GM23338 (cell line): ENCODE measurements at regions not wholly inside any gene's neighbourhood (a gene's known extent, or its start where the extent isn't known, plus 50 kb on each side); places are given as distances from the start of the nearest gene placed in this dataset.

Experiments used
- ATAC-seq: fragments of 200-7000 bp; cut with Tn5 transposase; 3 replicates; pipeline ENCODE4 v1.9.1; 2020
- DNase-seq: peaks from one replicate; pipeline ENCODE4 v3.0.0-alpha.2; 2015; ENCODE audit warnings: low spot score
- H2AFZ ChIP-seq: fragments of 200-600 bp; sonication (generic); 2 replicates; pipeline ENCODE4 v1.8.0; 2016; ENCODE audit warnings: antibody characterized with exemption, mild to moderate bottlenecking, moderate library complexity
- H3F3A ChIP-seq: fragments of 200-600 bp; sonication (generic); replicated peaks from 2 replicates; pipeline ENCODE4 v1.8.0; 2017; ENCODE audit warnings: antibody characterized with exemption, mixed run types, low read depth
- H3K27ac ChIP-seq: fragments of 200-600 bp; sonication (generic); 2 replicates; pipeline ENCODE4 v1.6.1; 2016; ENCODE audit warnings: low read depth
- H3K27me3 ChIP-seq: fragments of 200-600 bp; sonication (generic); 2 replicates; pipeline ENCODE4 v1.8.0; 2016; ENCODE audit warnings: mild to moderate bottlenecking, mixed run types, moderate library complexity; ENCODE audit not compliant: insufficient read depth
- H3K36me3 ChIP-seq: fragments of 200-600 bp; sonication (generic); 2 replicates; pipeline ENCODE4 v1.8.0; 2016; ENCODE audit warnings: mild to moderate bottlenecking; ENCODE audit not compliant: insufficient read depth
- H3K4me1 ChIP-seq: fragments of 200-600 bp; sonication (generic); 2 replicates; pipeline ENCODE4 v1.8.0; 2016; ENCODE audit warnings: mild to moderate bottlenecking, moderate library complexity; ENCODE audit not compliant: insufficient read depth
- H3K4me2 ChIP-seq: fragments of 200-600 bp; sonication (generic); 2 replicates; pipeline ENCODE4 v1.7.1; 2017; ENCODE audit warnings: mixed run types
- H3K4me3 ChIP-seq: fragments of 200-600 bp; sonication (generic); 2 replicates; pipeline ENCODE4 v1.6.1; 2016; ENCODE audit warnings: mixed run types
- H3K79me2 ChIP-seq: fragments of 200-600 bp; sonication (generic); replicated peaks from 2 replicates; pipeline ENCODE4 v1.8.0; 2017; ENCODE audit warnings: mild to moderate bottlenecking; ENCODE audit not compliant: insufficient read depth
- H3K9me2 ChIP-seq: fragments of 200-600 bp; sonication (generic); 2 replicates; pipeline ENCODE4 v1.8.0; 2017; ENCODE audit not compliant: insufficient read depth
- H4K20me1 ChIP-seq: fragments of 200-600 bp; sonication (generic); replicated peaks from 2 replicates; pipeline ENCODE4 v1.8.0; 2017; ENCODE audit warnings: mild to moderate bottlenecking; ENCODE audit not compliant: insufficient read depth
- H3K27ac Mint-ChIP-seq: 2 replicates; pipeline ENCODE4 v1.8.0; 2020; ENCODE audit warnings: inconsistent platforms, mild to moderate bottlenecking, moderate library complexity, mixed read lengths
- H3K27me3 Mint-ChIP-seq: 3 replicates; pipeline ENCODE4 v1.8.0; 2022; ENCODE audit warnings: low read depth, mild to moderate bottlenecking, moderate library complexity, mixed read lengths, inconsistent platforms; ENCODE audit not compliant: insufficient read depth, poor library complexity
- H3K36me3 Mint-ChIP-seq: 3 replicates; pipeline ENCODE4 v1.8.0; 2021; ENCODE audit warnings: low read depth, mild to moderate bottlenecking, inconsistent platforms, moderate library complexity, mixed read lengths
- H3K4me1 Mint-ChIP-seq: 3 replicates; pipeline ENCODE4 v1.8.0; 2020; ENCODE audit warnings: mild to moderate bottlenecking, inconsistent platforms, mixed read lengths
- H3K4me3 Mint-ChIP-seq: 3 replicates; pipeline ENCODE4 v1.8.0; 2021; ENCODE audit warnings: moderate library complexity, mild to moderate bottlenecking, inconsistent platforms, mixed read lengths
- H3K9me3 Mint-ChIP-seq: 3 replicates; pipeline ENCODE4 v1.8.0; 2020; ENCODE audit warnings: moderate library complexity, mild to moderate bottlenecking, inconsistent platforms, mixed read lengths
- CREB1 ChIP-seq: fragments of 250-450 bp; sonication (Bioruptor Pico); IDR thresholded peaks from 2 replicates; pipeline ENCODE4 v1.5.0; 2020; ENCODE audit warnings: low read depth, mild to moderate bottlenecking, moderate library complexity
- EZH2 ChIP-seq: fragments of 200-600 bp; sonication (generic); IDR thresholded peaks from one replicate; pipeline ENCODE4 v1.8.0; 2017; ENCODE audit warnings: antibody characterized with exemption, mild to moderate bottlenecking, low read depth; ENCODE audit not compliant: unreplicated experiment
- EZH2phosphoT487 ChIP-seq: fragments of 200-600 bp; sonication (generic); IDR thresholded peaks from one replicate; pipeline ENCODE4 v1.8.1; 2018; ENCODE audit warnings: antibody characterized with exemption; ENCODE audit not compliant: unreplicated experiment
- JUNB ChIP-seq: IDR thresholded peaks from one replicate; pipeline ENCODE4 v1.6.1; 2016; ENCODE audit warnings: antibody characterized with exemption; ENCODE audit not compliant: unreplicated experiment
- NANOG ChIP-seq: IDR thresholded peaks from 2 replicates; pipeline ENCODE4 v1.6.1; 2016; ENCODE audit warnings: antibody characterized with exemption, borderline replicate concordance
- POLR2AphosphoS5 ChIP-seq: IDR thresholded peaks from 2 replicates; pipeline ENCODE4 v1.6.1; 2016; ENCODE audit warnings: antibody characterized with exemption, low read depth
- STAT1 ChIP-seq: IDR thresholded peaks from one replicate; pipeline ENCODE4 v1.6.1; 2016; ENCODE audit warnings: antibody characterized with exemption; ENCODE audit not compliant: unreplicated experiment
- ZNF114 ChIP-seq: fragments of 250-450 bp; sonication (Bioruptor Pico); IDR thresholded peaks from 2 replicates; pipeline ENCODE4 v1.5.0; 2020; ENCODE audit warnings: mild to moderate bottlenecking, moderate library complexity
- ZNF331 ChIP-seq: fragments of 250-450 bp; sonication (Bioruptor Pico); IDR thresholded peaks from 2 replicates; pipeline ENCODE4 v1.5.0; 2020; ENCODE audit warnings: low read depth, mild to moderate bottlenecking, moderate library complexity
- TF ChIP-seq, protein P1 (sequence below): fragments of 250-450 bp; sonication (Bioruptor Pico); IDR thresholded peaks from 2 replicates; pipeline ENCODE4 v1.5.0; 2020; ENCODE audit warnings: mild to moderate bottlenecking, moderate library complexity
- TF ChIP-seq, protein P2 (sequence below): IDR thresholded peaks from one replicate; pipeline ENCODE4 v1.6.1; 2018; ENCODE audit warnings: antibody characterized with exemption; ENCODE audit not compliant: unreplicated experiment
- TF ChIP-seq, protein P3 (sequence below), 2 experiments: fragments of 200-600 bp in 1 of 2; sonication (generic) in 1 of 2; conservative IDR thresholded peaks; 2 replicates each; pipeline versions ENCODE4 v1.5.1 to v1.6.1; 2016 to 2017; ENCODE audit warnings: antibody characterized with exemption in 2 of 2, low read depth in 2 of 2, mild to moderate bottlenecking in 2 of 2, moderate library complexity in 1 of 2
- TF ChIP-seq, protein P4 (sequence below): IDR thresholded peaks from 2 replicates; pipeline ENCODE4 v1.6.1; 2016; ENCODE audit warnings: antibody characterized with exemption

DNA sequence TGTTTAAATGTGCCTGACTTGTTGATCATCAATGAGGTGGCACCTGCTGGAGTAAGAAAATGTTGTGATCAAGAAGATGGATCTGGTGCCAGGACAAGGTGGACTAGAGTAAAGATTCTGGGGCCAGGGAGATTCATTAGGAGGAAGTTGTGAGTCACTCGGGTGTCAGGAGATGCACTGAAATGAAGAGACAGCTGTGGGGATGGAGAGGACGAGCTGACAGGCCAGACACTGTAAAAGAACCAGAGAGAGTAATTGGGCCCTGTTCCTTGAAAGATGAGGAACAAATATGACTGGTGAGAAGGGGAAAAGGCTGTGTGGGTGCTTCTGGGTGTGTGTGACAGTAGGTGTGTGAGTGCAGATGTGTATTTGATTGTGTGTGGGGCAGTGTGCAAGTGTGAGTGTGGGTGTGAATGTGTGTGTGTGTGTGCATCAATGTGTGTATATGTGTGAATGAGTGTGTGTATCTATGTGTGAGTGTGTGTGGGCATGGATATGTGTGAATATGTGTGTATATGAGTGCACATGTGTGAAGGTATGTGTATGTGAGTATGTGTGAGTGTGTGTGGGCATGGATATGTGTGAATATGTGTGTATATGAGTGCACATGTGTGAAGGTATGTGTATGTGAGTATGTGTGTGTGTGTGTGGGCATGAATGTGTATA, 260.5 kb downstream of the RFC3 start:
- no peaks in the 10 kb centered on the region for H3K27me3 Mint-ChIP-seq
- no peaks in the 10 kb centered on the region for H3K79me2 ChIP-seq
- no peaks in the 10 kb centered on the region for H3K36me3 ChIP-seq
- H3K27ac Mint-ChIP-seq = no peak overlapping the region
- no peak overlapping the region for H2AFZ ChIP-seq
- no peak overlapping the region for H3K4me3 Mint-ChIP-seq
- TF ChIP-seq EZH2phosphoT487 (no peak), STAT1 (no peak), CREB1 (CRISPR knock-in tag) (no peak), NANOG (no peak), EZH2 (no peak), POLR2AphosphoS5 (no peak), ZNF331 (no peak), ZNF114 (CRISPR knock-in tag) (no peak), JUNB (no peak)
- TF ChIP-seq, protein P1, sequence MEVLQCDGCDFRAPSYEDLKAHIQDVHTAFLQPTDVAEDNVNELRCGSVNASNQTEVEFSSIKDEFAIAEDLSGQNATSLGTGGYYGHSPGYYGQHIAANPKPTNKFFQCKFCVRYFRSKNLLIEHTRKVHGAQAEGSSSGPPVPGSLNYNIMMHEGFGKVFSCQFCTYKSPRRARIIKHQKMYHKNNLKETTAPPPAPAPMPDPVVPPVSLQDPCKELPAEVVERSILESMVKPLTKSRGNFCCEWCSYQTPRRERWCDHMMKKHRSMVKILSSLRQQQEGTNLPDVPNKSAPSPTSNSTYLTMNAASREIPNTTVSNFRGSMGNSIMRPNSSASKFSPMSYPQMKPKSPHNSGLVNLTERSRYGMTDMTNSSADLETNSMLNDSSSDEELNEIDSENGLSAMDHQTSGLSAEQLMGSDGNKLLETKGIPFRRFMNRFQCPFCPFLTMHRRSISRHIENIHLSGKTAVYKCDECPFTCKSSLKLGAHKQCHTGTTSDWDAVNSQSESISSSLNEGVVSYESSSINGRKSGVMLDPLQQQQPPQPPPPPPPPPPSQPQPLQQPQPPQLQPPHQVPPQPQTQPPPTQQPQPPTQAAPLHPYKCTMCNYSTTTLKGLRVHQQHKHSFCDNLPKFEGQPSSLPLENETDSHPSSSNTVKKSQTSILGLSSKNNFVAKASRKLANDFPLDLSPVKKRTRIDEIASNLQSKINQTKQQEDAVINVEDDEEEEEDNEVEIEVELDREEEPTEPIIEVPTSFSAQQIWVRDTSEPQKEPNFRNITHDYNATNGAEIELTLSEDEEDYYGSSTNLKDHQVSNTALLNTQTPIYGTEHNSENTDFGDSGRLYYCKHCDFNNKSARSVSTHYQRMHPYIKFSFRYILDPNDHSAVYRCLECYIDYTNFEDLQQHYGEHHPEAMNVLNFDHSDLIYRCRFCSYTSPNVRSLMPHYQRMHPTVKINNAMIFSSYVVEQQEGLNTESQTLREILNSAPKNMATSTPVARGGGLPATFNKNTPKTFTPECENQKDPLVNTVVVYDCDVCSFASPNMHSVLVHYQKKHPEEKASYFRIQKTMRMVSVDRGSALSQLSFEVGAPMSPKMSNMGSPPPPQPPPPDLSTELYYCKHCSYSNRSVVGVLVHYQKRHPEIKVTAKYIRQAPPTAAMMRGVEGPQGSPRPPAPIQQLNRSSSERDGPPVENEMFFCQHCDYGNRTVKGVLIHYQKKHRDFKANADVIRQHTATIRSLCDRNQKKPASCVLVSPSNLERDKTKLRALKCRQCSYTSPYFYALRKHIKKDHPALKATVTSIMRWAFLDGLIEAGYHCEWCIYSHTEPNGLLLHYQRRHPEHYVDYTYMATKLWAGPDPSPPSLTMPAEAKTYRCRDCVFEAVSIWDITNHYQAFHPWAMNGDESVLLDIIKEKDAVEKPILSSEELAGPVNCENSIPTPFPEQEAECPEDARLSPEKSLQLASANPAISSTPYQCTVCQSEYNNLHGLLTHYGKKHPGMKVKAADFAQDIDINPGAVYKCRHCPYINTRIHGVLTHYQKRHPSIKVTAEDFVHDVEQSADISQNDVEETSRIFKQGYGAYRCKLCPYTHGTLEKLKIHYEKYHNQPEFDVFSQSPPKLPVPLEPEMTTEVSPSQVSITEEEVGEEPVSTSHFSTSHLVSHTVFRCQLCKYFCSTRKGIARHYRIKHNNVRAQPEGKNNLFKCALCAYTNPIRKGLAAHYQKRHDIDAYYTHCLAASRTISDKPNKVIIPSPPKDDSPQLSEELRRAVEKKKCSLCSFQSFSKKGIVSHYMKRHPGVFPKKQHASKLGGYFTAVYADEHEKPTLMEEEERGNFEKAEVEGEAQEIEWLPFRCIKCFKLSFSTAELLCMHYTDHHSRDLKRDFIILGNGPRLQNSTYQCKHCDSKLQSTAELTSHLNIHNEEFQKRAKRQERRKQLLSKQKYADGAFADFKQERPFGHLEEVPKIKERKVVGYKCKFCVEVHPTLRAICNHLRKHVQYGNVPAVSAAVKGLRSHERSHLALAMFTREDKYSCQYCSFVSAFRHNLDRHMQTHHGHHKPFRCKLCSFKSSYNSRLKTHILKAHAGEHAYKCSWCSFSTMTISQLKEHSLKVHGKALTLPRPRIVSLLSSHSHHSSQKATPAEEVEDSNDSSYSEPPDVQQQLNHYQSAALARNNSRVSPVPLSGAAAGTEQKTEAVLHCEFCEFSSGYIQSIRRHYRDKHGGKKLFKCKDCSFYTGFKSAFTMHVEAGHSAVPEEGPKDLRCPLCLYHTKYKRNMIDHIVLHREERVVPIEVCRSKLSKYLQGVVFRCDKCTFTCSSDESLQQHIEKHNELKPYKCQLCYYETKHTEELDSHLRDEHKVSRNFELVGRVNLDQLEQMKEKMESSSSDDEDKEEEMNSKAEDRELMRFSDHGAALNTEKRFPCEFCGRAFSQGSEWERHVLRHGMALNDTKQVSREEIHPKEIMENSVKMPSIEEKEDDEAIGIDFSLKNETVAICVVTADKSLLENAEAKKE = no peak
- TF ChIP-seq, protein P2, sequence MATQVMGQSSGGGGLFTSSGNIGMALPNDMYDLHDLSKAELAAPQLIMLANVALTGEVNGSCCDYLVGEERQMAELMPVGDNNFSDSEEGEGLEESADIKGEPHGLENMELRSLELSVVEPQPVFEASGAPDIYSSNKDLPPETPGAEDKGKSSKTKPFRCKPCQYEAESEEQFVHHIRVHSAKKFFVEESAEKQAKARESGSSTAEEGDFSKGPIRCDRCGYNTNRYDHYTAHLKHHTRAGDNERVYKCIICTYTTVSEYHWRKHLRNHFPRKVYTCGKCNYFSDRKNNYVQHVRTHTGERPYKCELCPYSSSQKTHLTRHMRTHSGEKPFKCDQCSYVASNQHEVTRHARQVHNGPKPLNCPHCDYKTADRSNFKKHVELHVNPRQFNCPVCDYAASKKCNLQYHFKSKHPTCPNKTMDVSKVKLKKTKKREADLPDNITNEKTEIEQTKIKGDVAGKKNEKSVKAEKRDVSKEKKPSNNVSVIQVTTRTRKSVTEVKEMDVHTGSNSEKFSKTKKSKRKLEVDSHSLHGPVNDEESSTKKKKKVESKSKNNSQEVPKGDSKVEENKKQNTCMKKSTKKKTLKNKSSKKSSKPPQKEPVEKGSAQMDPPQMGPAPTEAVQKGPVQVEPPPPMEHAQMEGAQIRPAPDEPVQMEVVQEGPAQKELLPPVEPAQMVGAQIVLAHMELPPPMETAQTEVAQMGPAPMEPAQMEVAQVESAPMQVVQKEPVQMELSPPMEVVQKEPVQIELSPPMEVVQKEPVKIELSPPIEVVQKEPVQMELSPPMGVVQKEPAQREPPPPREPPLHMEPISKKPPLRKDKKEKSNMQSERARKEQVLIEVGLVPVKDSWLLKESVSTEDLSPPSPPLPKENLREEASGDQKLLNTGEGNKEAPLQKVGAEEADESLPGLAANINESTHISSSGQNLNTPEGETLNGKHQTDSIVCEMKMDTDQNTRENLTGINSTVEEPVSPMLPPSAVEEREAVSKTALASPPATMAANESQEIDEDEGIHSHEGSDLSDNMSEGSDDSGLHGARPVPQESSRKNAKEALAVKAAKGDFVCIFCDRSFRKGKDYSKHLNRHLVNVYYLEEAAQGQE = no peak
- TF ChIP-seq, protein P3, sequence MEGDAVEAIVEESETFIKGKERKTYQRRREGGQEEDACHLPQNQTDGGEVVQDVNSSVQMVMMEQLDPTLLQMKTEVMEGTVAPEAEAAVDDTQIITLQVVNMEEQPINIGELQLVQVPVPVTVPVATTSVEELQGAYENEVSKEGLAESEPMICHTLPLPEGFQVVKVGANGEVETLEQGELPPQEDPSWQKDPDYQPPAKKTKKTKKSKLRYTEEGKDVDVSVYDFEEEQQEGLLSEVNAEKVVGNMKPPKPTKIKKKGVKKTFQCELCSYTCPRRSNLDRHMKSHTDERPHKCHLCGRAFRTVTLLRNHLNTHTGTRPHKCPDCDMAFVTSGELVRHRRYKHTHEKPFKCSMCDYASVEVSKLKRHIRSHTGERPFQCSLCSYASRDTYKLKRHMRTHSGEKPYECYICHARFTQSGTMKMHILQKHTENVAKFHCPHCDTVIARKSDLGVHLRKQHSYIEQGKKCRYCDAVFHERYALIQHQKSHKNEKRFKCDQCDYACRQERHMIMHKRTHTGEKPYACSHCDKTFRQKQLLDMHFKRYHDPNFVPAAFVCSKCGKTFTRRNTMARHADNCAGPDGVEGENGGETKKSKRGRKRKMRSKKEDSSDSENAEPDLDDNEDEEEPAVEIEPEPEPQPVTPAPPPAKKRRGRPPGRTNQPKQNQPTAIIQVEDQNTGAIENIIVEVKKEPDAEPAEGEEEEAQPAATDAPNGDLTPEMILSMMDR (conservative IDR thresholded peaks at IDR 0.05; ENCODE audit: low read depth in 2 of 2) = no peak
- TF ChIP-seq, protein P4, sequence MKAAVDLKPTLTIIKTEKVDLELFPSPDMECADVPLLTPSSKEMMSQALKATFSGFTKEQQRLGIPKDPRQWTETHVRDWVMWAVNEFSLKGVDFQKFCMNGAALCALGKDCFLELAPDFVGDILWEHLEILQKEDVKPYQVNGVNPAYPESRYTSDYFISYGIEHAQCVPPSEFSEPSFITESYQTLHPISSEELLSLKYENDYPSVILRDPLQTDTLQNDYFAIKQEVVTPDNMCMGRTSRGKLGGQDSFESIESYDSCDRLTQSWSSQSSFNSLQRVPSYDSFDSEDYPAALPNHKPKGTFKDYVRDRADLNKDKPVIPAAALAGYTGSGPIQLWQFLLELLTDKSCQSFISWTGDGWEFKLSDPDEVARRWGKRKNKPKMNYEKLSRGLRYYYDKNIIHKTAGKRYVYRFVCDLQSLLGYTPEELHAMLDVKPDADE = no peak
- H3K36me3 Mint-ChIP-seq = no peaks in the 10 kb centered on the region
- no peaks in the 10 kb centered on the region for H4K20me1 ChIP-seq
- H3F3A ChIP-seq = no peaks in the 10 kb centered on the region
- ATAC-seq (no peak), DNase-seq (peak; percentile 4)
- H3K4me2 ChIP-seq = no peak overlapping the region
- H3K27ac ChIP-seq = no peak overlapping the region
- peaks cover 7% of the 10 kb centered on the region; the same call in 1 of the 2 replicates for H3K9me2 ChIP-seq
- peaks cover 8% of the 10 kb centered on the region; the same call in 2 of the 3 replicates for H3K4me1 Mint-ChIP-seq
- H3K4me3 ChIP-seq = no peak overlapping the region
- no peaks in the 10 kb centered on the region for H3K9me3 Mint-ChIP-seq
- H3K27me3 ChIP-seq = no peaks in the 10 kb centered on the region
- 0 out of 2 replicates have a peak, but pooled peaks cover 3% of the 10 kb centered on the region for H3K4me1 ChIP-seq
